ENCODE measurements at regions not wholly inside any gene's neighbourhood (a gene's known extent, or its start where the extent isn't known, plus 50 kb on each side); places are given as distances from the start of the nearest gene placed in this dataset.
A peak's percentile ranks its signal among the peaks of the same experiment; 100 is the strongest.
"Not testable (repeated sequence)": the region's sequence is repeated elsewhere in the genome, so short reads cannot be mapped to it uniquely, and the experiment has no call there.

DNA sequence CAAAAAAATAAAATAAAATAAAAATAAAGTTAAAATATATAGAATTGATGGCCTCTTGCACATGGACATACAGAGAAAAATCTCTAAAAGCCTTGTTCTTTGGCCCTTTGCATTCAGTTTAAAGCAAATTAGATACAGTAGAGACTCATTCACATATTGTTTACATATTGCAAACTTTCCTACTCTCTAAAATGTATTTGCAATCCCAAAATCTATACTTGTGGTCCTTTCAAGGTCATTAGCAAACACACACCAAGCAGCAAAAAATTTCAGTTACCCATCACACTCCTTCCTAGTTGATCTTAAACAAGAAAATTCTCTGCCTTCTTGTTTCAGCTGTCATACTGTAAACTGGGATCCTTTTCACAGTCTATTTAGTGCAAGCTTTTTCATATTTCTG is 61.0 kb upstream of the SLC44A3 start:
- TF ChIP-seq, protein P1, sequence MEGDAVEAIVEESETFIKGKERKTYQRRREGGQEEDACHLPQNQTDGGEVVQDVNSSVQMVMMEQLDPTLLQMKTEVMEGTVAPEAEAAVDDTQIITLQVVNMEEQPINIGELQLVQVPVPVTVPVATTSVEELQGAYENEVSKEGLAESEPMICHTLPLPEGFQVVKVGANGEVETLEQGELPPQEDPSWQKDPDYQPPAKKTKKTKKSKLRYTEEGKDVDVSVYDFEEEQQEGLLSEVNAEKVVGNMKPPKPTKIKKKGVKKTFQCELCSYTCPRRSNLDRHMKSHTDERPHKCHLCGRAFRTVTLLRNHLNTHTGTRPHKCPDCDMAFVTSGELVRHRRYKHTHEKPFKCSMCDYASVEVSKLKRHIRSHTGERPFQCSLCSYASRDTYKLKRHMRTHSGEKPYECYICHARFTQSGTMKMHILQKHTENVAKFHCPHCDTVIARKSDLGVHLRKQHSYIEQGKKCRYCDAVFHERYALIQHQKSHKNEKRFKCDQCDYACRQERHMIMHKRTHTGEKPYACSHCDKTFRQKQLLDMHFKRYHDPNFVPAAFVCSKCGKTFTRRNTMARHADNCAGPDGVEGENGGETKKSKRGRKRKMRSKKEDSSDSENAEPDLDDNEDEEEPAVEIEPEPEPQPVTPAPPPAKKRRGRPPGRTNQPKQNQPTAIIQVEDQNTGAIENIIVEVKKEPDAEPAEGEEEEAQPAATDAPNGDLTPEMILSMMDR (conservative IDR thresholded peaks at IDR 0.05; ENCODE audit: low read depth, low read length): no peak
- no peak for TF ChIP-seq EZH2 (IDR thresholded peaks at IDR 0.05; ENCODE audit: borderline replicate concordance, low read depth, low read length, poor library complexity, severe bottlenecking)
- POLR2A ChIA-PET (ENCODE audit: low non-redundant PET): no interaction called here
- no TSS peak for BruUV-seq (replicated peaks)
- Histone ChIP-seq H3K27ac (ENCODE audit: low read depth, low read length, poor library complexity, severe bottlenecking) (no peak overlapping the region), H3K4me3 (ENCODE audit: low read depth, low read length, poor library complexity, severe bottlenecking) (no peak overlapping the region), H3K27me3 (replicated peaks; ENCODE audit: insufficient read depth, low read depth, low read length, poor library complexity) (no peaks in the 10 kb centered on the region), H3K36me3 (ENCODE audit: insufficient read depth, low read length, poor library complexity, severe bottlenecking) (no peaks in the 10 kb centered on the region), H3K9me3 (ENCODE audit: low read depth, low read length, poor library complexity, severe bottlenecking) (no peaks in the 10 kb centered on the region), H3K4me1 (ENCODE audit: insufficient read depth, low read length, poor library complexity, severe bottlenecking) (peaks cover 11% of the 10 kb centered on the region)
- intact Hi-C loops (cut with micrococcal nuclease; ENCODE audit: unreplicated experiment): no loop called here
- CTCF ChIA-PET: no interaction called here
- DNase-seq (ENCODE audit: low spot score): no peak

DNA sequence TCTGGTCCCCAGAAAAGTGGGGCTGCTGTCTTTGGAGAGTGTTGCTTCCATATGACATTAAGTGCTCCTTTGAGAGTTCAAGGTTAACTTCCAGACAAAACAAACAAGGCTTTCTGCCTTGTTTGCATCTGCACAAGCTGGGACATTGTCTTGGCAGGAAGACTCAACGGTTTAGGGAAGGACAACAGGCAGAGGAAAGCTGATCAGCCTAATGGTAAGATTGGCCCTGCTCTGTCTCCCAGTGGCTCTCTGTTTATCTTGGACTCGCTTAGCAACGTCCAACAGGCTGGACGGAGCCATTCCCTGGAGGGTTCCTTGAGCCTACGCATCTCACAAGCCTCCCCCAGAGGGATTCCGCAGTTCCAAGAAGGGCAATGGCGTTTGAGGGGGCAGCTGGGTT is 62.2 kb upstream of the SLC44A3 start:
- H3K27ac ChIP-seq (ENCODE audit: low read depth, low read length, poor library complexity, severe bottlenecking): no peak overlapping the region
- peaks cover 11% of the 10 kb centered on the region for H3K4me1 ChIP-seq (ENCODE audit: insufficient read depth, low read length, poor library complexity, severe bottlenecking)
- no TSS peak for BruUV-seq (replicated peaks)
- intact Hi-C loops (cut with micrococcal nuclease; ENCODE audit: unreplicated experiment): no loop called here
- DNase-seq (ENCODE audit: low spot score): no peak
- no peaks in the 10 kb centered on the region for H3K36me3 ChIP-seq (ENCODE audit: insufficient read depth, low read length, poor library complexity, severe bottlenecking)
- ChIA-PET CTCF (no interaction called here), POLR2A (ENCODE audit: low non-redundant PET) (interaction anchor here (0.6 kb wide), 1 partner anchor 207 kb away, joined by 18 read pairs; no protein-coding TSS in a partner anchor)
- no peaks in the 10 kb centered on the region for H3K9me3 ChIP-seq (ENCODE audit: low read depth, low read length, poor library complexity, severe bottlenecking)
- TF ChIP-seq, protein P1 (conservative IDR thresholded peaks at IDR 0.05; ENCODE audit: low read depth, low read length): no peak
- no peak for TF ChIP-seq EZH2 (IDR thresholded peaks at IDR 0.05; ENCODE audit: borderline replicate concordance, low read depth, low read length, poor library complexity, severe bottlenecking)
- H3K27me3 ChIP-seq (replicated peaks; ENCODE audit: insufficient read depth, low read depth, low read length, poor library complexity): no peaks in the 10 kb centered on the region
- H3K4me3 ChIP-seq (ENCODE audit: low read depth, low read length, poor library complexity, severe bottlenecking): no peak overlapping the region

DNA sequence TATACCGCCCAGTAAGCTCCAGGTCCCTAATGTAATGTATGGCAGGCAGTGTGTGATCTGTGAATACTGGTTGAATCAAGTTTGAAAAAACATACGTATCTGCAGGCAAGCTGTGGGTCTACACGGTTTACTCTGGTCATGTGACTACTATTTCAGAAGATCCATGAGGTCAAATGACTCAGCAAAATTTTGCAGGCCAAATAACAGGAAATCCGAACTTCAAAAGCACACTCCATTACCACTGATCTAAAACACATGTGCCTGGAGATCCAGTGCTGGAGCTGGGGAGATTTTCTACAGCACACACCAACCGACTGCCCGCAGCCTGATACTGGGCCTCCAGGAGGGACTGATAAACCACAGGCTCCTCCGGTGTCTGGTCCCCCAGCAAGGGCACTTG is 64.5 kb upstream of the SLC44A3 start:
- ChIA-PET POLR2A (ENCODE audit: low non-redundant PET) (no interaction called here), CTCF (no interaction called here)
- H3K36me3 ChIP-seq (ENCODE audit: insufficient read depth, low read length, poor library complexity, severe bottlenecking): no peaks in the 10 kb centered on the region
- peaks cover 11% of the 10 kb centered on the region for H3K4me1 ChIP-seq (ENCODE audit: insufficient read depth, low read length, poor library complexity, severe bottlenecking)
- TF ChIP-seq, protein P1 (conservative IDR thresholded peaks at IDR 0.05; ENCODE audit: low read depth, low read length): no peak
- TF ChIP-seq EZH2 (IDR thresholded peaks at IDR 0.05; ENCODE audit: borderline replicate concordance, low read depth, low read length, poor library complexity, severe bottlenecking): no peak
- H3K4me3 ChIP-seq (ENCODE audit: low read depth, low read length, poor library complexity, severe bottlenecking): no peak overlapping the region
- no peaks in the 10 kb centered on the region for H3K9me3 ChIP-seq (ENCODE audit: low read depth, low read length, poor library complexity, severe bottlenecking)
- intact Hi-C loops (cut with micrococcal nuclease; ENCODE audit: unreplicated experiment): no loop called here
- DNase-seq (ENCODE audit: low spot score): peak; percentile 79
- peak overlapping the region; percentile 53 for H3K27ac ChIP-seq (ENCODE audit: low read depth, low read length, poor library complexity, severe bottlenecking)
- no peaks in the 10 kb centered on the region for H3K27me3 ChIP-seq (replicated peaks; ENCODE audit: insufficient read depth, low read depth, low read length, poor library complexity)
- no TSS peak for BruUV-seq (replicated peaks)

DNA sequence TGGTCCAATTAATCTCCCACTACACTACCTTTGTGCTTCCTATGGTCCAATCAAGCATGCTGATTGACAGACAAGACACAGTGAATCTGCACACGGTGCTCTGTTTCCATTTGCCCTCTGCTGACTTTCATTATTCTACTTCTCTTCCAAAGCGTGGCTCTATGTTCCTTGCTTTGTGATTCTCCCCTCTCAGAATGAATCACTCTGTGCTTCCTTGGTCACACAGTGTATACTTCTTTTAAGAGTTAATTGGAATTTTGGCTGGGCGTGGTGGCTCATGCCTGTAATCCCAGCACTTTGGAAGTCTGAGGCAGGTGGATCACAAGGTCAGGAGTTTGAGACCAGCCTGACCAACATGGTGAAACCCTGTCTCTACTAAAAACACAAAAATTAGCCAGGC is 65.1 kb upstream of the SLC44A3 start:
- intact Hi-C loops (cut with micrococcal nuclease; ENCODE audit: unreplicated experiment); DNase-seq (ENCODE audit: low spot score); CTCF ChIA-PET; POLR2A ChIA-PET (ENCODE audit: low non-redundant PET); H3K27me3 ChIP-seq (replicated peaks; ENCODE audit: insufficient read depth, low read depth, low read length, poor library complexity); H3K27ac ChIP-seq (ENCODE audit: low read depth, low read length, poor library complexity, severe bottlenecking); H3K9me3 ChIP-seq (ENCODE audit: low read depth, low read length, poor library complexity, severe bottlenecking); H3K4me3 ChIP-seq (ENCODE audit: low read depth, low read length, poor library complexity, severe bottlenecking); BruUV-seq (replicated peaks); H3K36me3 ChIP-seq (ENCODE audit: insufficient read depth, low read length, poor library complexity, severe bottlenecking): not testable (repeated sequence)
- H3K4me1 ChIP-seq (ENCODE audit: insufficient read depth, low read length, poor library complexity, severe bottlenecking): peaks cover 11% of the 10 kb centered on the region

Measured in A673 (cell line).